Suppressor macrophage treated with lipopolysaccharide for 1 hour (primary cell): ENCODE measurements at regions not wholly inside any gene's neighbourhood (a gene's known extent, or its start where the extent isn't known, plus 50 kb on each side); places are given as distances from the start of the nearest gene placed in this dataset.
A peak's percentile ranks its signal among the peaks of the same experiment; 100 is the strongest.

Source experiments
- DNase-seq, 3 donors: peaks; one replicate each; pipeline ENCODE4 v3.0.0-alpha.2; 2020 to 2022

DNA sequence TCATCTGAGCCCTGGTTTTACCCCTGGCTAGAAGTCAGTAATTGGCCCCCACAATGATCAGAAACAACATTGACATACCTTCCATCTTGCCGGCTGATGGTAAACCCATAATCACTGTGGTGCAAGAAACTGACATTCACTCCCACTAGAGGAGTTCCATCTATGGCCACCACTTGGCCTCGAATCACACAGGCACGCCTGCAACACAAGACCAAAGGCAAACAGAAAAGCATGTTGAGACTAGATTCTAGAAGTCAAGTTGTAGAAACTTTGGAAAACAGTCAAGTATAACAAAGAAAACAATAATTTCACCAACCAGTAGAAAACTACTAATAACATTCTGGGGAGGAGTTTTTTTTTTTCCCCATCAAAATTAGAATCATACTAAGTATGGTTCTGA, 183.4 kb downstream of the SH2D1A start:
- no peak for DNase-seq

- no peak for DNase-seq
Observed at GRCh38 chrX:124530803-124531202, 184.4 kb downstream of the SH2D1A start.

- no peak for DNase-seq
Observed at GRCh38 chrX:124534536-124534935, 188.2 kb downstream of the SH2D1A start.

DNA sequence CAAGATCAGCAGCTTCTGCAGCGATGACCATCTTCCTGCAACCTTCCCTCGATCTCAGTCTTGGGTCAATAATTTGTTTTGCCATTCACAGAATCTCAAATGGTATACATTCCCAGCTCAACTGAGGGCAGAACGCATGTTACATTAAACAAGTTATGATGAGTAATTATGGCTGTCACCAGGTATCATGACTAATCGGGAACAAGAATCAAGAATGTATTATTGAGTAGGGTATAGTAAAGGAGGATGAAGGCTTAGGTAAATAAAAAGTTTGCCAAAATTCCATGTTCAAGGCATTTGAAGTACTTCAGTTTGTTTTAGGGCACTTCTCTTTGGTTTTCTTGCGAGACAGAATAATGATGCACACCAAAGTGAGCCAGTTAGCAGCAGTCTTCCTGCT, 194.1 kb downstream of the SH2D1A start:
- DNase-seq, result no peak

- no peak for DNase-seq
Observed at GRCh38 chrX:124548571-124548970, 202.2 kb downstream of the SH2D1A start.

DNA sequence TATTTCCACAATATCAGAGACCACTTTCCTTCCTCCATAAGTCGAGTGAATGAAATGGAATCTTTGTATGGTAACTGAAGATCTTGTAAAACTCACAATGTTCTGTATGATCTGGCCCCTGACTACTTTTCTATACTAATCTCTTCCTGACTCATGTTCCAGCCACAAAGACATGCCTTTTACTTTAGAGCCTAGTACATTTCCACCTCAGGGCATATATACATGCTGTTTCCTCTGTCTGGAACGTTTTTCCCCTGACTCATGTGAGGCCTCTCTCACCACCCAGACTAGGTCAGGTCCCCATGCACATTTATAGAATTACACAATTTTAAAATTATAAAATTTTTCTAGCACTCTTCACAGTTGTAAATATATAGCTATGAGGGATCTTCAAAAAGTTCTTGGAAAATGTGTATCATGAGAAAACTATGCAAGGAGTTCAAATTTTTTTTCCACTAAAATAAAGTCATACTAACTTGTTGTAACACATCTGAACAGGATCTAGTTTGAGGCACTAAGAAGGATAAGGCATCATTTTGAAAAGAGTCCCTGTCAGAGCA, 208.8 kb downstream of the SH2D1A start:
- DNase-seq, result no peak

- no peak for DNase-seq
Observed at GRCh38 chrX:124557976-124558375, 211.6 kb downstream of the SH2D1A start.

- DNase-seq, result no peak
Observed at GRCh38 chrX:124573468-124573867, 227.1 kb downstream of the SH2D1A start.

DNA sequence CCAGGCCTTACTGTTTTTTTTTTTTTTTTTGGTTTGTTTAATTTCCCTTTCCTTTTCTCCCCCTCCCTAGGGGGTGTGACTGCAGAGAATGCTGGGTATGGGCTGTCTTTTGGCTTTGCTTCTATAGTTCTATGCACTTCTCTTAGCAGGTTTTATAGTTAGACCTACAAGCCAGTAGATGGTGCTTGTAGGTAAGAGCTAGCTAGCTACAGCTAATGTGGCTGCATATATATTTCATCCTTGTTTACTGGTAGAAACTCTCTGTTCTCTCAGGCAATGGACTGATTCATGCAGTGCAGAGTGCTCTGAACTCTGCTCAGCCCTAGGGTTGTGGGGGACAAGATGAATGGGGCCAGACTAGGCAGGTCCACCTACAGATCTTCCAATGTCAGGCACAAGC, 246.4 kb downstream of the SH2D1A start:
- no peak for DNase-seq

- DNase-seq, result no peak
Observed at GRCh38 chrX:124594017-124594651, 247.8 kb downstream of the SH2D1A start.

- no peak for DNase-seq
Observed at GRCh38 chrX:124605511-124605910, 259.1 kb downstream of the SH2D1A start.

GRCh38 chrX:124606724-124607123, 260.4 kb downstream of the SH2D1A start:
- DNase-seq, result no peak

- DNase-seq, result no peak
Observed at GRCh38 chrX:124619710-124620109, 273.3 kb downstream of the SH2D1A start.

GRCh38 chrX:124634363-124634762, 288.0 kb downstream of the SH2D1A start:
- DNase-seq, result no peak

DNA sequence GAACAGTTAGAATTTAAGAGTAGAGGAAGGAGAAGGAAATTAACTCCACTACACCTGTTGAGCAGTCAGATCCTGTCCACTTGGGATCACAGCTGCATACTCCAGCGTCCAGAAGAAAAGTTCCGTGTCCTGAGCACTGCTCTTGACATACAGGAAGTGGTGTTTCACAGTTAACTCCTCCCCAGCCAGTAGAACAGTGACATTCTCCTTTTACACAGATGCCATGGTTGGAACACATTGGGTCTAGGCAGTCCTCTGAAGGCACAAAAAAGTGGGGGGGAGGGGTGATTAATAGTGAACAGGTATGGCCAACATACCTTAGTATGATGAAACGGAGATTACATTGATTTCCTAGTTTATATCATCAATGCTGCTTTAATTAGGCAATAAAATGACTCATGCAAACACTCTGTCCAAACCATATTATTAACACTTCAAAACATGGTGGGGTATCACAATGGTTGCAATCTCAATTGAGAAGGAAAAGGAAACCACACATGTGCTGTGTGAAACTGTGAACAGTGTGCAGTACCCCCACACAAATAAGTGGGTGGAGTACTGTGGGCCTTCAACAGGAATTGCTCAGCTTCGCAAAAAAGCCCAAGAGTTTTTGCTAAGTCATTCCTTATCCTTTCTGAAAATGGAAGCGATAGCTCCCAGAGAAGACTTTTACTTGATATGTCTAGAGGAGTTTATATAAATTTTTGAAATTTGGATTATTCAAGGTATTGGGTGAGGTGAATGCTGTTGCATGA, 295.6 kb downstream of the SH2D1A start:
- peak; percentile 3 to 21 (median 9) for DNase-seq

GRCh38 chrX:124646403-124646802, 300.0 kb downstream of the SH2D1A start:
- DNase-seq, result no peak

GRCh38 chrX:124651031-124651430, 304.7 kb downstream of the SH2D1A start:
- no peak for DNase-seq

DNA sequence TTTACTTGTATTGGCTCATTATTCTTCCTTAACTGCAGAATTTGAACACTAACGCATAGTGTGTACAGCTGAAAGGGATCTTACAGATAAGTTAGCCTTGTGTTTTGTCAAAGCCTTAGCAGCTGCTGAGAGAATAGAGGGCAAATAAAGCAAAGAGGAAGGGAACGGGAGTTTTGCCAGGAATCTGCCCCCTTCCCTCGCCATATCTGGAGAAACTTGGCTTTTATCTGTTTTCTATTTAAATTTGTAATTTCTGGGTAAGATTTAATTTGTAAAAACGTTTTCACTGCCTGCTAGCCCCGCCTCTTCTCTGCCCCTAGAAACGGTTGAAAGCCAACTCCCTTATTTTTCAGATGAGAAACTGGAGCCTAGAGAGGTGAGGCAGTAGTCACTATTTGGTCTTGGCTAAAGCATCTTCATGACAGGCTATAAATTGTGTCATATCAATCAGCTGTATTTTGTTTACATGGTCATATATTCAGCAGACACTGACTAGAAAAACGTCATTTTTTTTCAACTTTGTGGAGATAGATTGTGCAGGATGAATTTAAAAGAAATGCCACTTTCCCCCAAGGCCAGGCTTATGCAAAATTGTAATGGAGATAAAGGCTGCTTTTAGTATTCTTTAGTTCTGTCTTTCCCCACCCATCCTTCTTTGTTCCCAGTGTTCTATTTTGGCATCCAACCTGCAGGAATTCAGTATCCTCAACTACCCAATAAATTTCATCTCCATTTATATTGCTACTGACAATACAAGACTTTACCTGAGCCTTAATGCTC, 319.4 kb downstream of the SH2D1A start:
- DNase-seq, result no peak

- no peak for DNase-seq
Observed at GRCh38 chrX:124679199-124679598, 332.8 kb downstream of the SH2D1A start.

GRCh38 chrX:124680287-124680686, 333.9 kb downstream of the SH2D1A start:
- no peak for DNase-seq

DNA sequence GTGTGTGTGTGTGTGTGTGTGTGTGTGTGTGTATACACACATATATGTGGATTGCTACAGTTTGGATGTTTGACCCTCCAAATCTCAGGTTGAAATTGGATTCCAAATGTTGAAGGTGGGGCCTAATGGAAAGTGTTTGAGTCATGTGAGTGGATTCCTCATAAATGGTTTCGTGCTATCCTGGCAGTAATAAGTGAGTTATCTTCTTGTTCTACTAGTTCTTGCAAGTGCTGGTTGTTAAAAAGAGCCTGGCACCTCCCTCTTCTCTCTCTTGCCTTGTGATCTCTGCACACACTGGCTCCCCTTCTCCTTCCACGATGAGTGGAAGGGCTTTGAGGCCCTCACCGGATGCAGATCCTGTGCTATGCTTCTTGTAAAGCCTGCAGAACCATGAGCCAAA, 344.1 kb downstream of the SH2D1A start:
- no peak for DNase-seq

- DNase-seq, result no peak
Observed at GRCh38 chrX:124699876-124700275, 353.5 kb downstream of the SH2D1A start.

DNA sequence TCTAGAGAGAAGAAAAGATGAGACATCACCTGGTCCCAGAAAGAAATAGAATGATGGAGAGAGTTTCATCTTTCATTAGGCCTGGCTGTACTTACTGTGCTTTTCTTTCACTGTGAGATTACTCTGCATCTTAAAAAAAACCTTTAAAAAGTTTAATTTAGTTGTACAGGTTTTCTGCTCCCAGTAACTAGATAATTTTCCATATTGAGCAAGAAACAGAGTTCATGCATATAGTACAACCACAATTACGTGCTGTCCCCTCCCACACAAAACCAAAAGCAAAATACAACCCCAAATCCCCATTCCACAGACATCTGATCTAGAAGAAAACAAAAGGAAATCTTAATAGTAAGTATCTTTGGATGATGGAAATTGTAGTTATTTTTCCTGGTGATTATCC, 371.2 kb downstream of the SH2D1A start:
- no peak for DNase-seq

GRCh38 chrX:124719060-124719459, 372.7 kb downstream of the SH2D1A start:
- no peak for DNase-seq
